Testis (tissue), 2 donors: ENCODE measurements at regions not wholly inside any gene's neighbourhood (a gene's known extent, or its start where the extent isn't known, plus 50 kb on each side); places are given as distances from the start of the nearest gene placed in this dataset.

Experiments
- CTCF ChIP-seq, 3 experiments: fragments of 450-650 bp in 2 of 3; fragments of 200-600 bp in 1 of 3; sonication (generic) in 1 of 3; IDR thresholded peaks; one replicate each; pipeline ENCODE4 v1.5.1; 2016 to 2019; ENCODE audit warnings: antibody characterized with exemption in 3 of 3, mild to moderate bottlenecking in 2 of 3, moderate library complexity in 1 of 3
- POLR2A ChIP-seq: fragments of 450-650 bp; IDR thresholded peaks from one replicate; pipeline ENCODE4 v1.6.1; 2017; ENCODE audit warnings: antibody characterized with exemption, mild to moderate bottlenecking, moderate library complexity

DNA sequence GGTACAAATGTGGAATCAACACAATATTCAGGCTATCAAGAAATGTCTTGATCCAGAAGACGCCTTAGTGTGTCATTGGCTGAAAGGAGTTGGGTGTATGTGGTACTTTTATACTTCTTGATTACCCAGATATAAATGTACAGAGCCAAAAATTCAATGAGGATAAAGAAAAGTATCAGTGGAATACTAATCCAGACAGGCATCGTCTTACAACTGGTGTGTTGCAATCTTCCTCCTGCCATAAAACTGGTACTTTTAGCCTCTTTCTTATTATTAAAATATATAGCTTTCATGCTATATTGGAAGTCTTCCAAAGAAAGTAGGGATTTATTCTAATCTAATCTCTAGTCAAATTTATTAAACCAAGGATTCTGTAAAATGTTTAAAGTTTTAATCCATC lies 388.6 kb upstream of the MIR17HG start:
- TF ChIP-seq POLR2A: no peak
- no peak for TF ChIP-seq CTCF (IDR thresholded peaks at IDR 0.05)
